HG02840 (cell line): ENCODE measurements at regions not wholly inside any gene's neighbourhood (a gene's known extent, or its start where the extent isn't known, plus 50 kb on each side); places are given as distances from the start of the nearest gene placed in this dataset.

Experiments used
- ATAC-seq: cut with Tn5 transposase; IDR thresholded peaks from one replicate; pipeline ENCODE4 v1.9.1; 2021; ENCODE audit warnings: mild to moderate bottlenecking, moderate library complexity, moderate number of reproducible peaks; ENCODE audit not compliant: unreplicated experiment, low FRiP score

GRCh38 chr4:13084210-13084609 lies 399.9 kb downstream of the RAB28 start:
- ATAC-seq: no peak

DNA sequence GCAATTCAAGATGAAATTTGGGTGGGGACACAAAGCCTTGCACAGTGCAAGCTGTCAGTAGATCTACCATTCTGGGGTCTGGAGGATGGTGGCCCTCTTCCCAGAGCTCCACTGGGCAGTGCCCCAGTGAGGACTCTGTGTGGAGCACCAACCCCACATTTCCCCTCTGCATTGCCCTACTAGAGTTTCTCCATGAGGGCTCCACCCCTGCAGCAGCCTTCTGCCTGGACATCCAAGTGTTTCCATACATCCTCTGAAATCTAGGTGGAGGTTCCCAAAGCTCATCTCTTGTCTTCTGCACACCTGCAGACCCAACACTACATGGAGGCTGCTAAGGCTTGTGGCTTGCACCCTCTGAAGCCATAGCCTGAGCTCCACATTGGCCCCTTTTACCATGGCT lies 402.3 kb downstream of the RAB28 start:
- no peak for ATAC-seq

DNA sequence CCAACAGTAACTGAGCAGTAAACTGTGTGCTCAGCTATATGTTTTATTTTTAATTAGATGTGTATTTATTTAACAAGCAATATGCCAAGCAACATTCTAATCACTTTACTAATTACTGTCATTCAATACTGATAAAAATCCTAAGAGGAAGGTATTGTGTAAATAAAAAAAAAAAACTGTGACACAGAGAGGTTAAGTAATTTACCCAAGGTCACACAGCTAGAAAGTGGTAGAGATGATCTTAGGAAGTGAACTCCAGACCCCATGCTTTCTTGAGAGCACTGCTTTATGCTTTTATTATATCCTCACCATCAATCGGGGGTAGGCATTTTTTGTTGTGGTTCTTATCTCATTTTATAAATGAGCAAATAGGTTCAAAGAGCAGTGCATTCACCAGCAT lies 417.1 kb downstream of the RAB28 start:
- no peak for ATAC-seq

DNA sequence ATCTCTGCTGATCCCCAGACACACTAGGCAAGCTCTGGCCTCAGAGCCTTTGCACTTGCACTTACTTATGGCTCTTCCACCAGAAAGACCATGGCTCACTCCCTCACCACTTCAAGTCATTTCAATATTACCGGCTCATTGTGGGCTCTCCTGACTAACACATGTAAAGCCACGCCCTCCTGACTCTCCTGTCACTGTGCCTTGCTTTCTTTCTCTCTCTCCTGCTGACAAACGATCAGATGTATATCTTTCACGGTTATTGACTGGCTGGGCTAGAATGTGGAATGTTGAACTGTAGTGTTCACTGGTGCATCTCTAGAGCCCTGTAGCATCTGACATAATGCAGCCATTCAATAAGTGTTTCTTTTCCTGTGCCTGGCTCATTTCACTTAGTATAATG lies 425.1 kb downstream of the RAB28 start:
- ATAC-seq: no peak

GRCh38 chr4:13056630-13057189 lies 427.4 kb downstream of the RAB28 start:
- no peak for ATAC-seq

GRCh38 chr4:13054420-13054970 lies 429.6 kb downstream of the RAB28 start:
- no peak for ATAC-seq

- ATAC-seq: no peak
Observed at GRCh38 chr4:13047591-13047990, 436.5 kb downstream of the RAB28 start.

DNA sequence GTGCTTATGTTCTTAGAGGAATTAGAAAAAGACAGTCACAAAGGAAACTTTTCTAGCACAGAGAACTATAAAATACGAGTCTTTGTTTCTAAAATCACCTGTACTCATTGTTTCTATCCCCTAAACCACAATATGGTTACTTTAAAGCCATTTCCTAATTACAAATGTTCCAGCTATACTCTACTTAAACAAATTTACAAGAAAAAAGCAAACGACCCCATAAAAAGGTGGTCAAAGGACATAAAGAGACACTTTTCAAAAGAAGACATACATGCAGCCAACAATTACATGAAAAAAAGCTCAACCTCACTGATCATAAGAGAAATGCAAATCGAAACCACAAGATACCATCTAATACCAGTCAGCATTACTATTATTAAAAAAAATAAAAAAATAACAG lies 447.3 kb downstream of the RAB28 start:
- ATAC-seq: no peak

DNA sequence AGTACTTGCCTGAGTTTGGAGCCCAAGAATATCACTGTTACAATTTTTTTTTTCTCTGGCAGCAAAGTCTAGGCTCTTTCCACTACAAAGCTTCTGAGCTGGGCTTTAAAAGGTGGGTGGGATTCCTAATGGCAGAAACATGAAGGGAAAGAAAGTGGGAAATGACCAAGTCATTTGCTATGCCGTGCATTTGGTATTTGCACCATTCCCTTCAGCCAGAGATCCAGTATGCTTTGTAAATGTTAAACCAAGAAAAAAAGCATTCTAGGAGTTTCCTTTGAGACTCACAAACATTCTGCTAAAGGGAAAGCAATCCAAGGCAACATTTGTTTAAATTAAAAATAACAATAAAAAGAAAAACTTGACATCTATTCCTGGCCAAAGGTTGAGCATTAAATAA lies 451.2 kb downstream of the RAB28 start:
- ATAC-seq: no peak

- no peak for ATAC-seq
Observed at GRCh38 chr4:13024147-13025105, 459.7 kb downstream of the RAB28 start.

GRCh38 chr4:13007802-13008470 lies 476.2 kb downstream of the RAB28 start:
- no peak for ATAC-seq

DNA sequence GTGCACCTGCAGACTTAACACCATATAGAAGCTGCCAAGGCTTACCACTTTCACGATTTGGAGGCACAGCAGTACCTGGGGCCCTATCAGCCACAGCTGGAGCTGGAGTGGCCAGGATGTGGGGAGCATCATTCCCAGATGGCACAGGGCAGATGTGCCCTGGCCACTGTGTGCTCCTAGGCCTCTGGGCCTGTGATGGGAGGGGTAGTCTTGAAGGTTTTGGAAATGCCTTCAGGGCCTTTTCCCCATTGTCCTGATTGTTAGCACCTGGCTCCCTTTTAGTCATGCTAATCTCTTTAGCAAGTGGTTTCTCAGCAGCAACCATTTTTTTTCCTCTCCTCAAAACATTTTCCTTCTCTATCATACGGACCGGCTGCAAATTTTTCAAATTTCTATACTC lies 490.2 kb downstream of the RAB28 start:
- no peak for ATAC-seq

- ATAC-seq: no peak
Observed at GRCh38 chr4:12987284-12987683, 496.9 kb downstream of the RAB28 start.

DNA sequence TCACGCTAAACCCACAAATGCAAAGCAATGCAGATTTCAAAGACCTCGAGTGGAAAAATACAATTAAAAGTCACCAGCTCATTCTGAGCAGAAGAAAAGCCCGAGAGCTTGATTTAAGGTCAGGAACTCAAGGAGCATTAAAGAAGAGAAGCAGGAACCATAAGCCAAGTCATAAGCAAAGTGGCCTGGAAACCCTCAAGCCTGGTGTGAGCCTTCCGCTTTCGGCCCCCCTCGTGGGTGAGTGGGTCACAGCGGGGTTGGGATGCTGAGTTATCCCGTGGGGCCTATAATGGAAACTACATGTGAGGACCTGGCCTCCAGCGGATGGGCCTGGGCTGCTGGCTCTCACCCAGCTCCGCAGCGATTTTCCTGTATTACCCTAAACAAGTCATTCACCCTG lies 504.3 kb downstream of the RAB28 start:
- no peak for ATAC-seq

DNA sequence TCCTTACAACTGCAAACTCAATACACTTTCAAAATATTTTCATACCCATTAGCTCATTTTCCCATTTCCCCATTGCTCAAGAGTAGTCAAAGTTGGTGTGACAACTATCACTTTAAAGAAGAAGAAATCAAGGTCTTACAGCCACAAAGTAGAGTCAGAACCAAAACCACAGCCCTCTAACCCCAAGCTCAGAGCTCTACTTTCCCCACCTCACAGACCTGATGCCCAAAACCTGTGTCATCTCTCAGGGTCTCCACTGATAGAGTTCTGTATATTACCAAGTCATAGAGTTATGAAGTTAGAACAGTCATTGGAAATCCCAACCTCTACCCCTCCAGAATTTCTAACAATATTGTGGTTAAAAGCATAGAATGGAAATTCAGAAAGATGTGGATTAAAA lies 505.8 kb downstream of the RAB28 start:
- no peak for ATAC-seq

DNA sequence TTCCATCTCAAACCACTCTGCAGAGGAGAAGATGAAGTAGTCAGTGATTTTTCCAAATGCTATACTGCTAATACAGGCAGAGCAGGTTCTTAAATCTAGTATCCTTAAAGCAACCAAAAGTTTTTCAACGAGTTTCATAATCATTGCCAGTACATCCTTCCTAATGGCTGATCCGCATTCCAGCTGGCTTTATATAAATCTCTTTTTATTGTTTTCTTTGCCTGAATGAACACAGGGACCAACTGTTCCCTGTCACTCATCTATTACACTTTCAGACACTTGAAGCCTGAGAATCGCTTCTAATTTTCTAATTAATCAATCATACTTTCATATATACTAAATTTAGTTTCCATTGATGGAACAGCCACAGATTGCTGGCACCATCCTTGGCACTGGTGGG lies 508.6 kb downstream of the RAB28 start:
- ATAC-seq: no peak

- no peak for ATAC-seq
Observed at GRCh38 chr4:12973522-12973921, 510.6 kb downstream of the RAB28 start.

DNA sequence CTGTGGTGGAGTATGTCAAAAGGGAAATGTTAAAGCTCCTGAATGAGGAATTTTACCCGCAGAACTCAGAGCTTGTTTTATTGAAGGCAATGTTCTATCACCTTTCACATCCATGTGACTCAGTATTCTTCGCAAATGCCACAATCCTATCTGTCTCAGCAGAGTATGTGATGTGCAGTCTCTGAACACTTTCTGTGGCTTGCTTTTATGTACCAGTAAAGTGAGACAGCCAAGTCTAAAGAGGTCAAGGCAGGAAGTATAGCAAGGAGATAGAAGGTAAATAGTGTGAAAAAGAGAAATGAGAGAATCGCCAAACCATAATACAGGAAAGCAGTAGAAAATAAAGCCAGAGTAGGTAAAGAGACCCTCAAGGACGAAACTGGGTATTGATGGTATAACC lies 515.8 kb downstream of the RAB28 start:
- no peak for ATAC-seq

DNA sequence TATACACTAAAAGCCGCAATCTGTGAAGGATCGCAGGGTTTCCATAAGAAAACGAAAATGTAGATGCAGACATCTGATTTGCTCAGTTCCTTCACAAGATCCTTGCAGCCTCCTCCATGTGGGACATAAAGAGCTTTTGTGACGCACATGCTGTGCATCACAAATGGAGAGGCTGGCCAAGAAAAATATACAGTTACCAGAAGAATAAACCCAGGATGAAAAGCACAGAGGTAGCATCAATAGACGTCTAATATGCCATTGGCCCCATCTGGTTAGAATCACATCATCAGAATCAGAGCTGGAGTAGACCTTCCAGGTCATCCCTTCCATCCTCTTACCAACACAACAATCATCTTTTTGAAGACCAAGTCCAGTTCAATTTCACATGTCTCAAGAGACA lies 517.4 kb downstream of the RAB28 start:
- no peak for ATAC-seq

GRCh38 chr4:12965334-12965733 lies 518.8 kb downstream of the RAB28 start:
- no peak for ATAC-seq

- no peak for ATAC-seq
Observed at GRCh38 chr4:12963912-12964311, 520.2 kb downstream of the RAB28 start.
